ENCODE measurements at regions not wholly inside any gene's neighbourhood (a gene's known extent, or its start where the extent isn't known, plus 50 kb on each side); places are given as distances from the start of the nearest gene placed in this dataset.

GRCh38 chr18:3397786-3398185 is 52.2 kb upstream of the TGIF1 start:
- no peak overlapping the region for H3K4me2 ChIP-seq (ENCODE audit: low read depth, low read length)
- POLR2A ChIA-PET (ENCODE audit: unreplicated experiment) = no interaction called here
- no peak overlapping the region for H3K4me3 ChIP-seq (ENCODE audit: insufficient read depth, low read depth, low read length)
- H3K9me3 ChIP-seq (ENCODE audit: control insufficient read depth, insufficient read depth, low read length) = peaks cover 10% of the 10 kb centered on the region
- H4K5ac ChIP-seq (ENCODE audit: low read depth, low read length) = no peak overlapping the region
- H2BK5ac ChIP-seq (ENCODE audit: low read depth, low read length, poor library complexity, severe bottlenecking) = no peak overlapping the region
- H3K36me3 ChIP-seq (ENCODE audit: control insufficient read depth, insufficient read depth, low read length) = no peaks in the 10 kb centered on the region
- WGBS, 2 experiments (ENCODE audit: extremely low coverage in 2 of 2, insufficient read length in 1 of 2) = no CpG with 5 or more reads among the region's 2 CpGs
- ATAC-seq (ENCODE audit: low read depth) (no peak), DNase-seq (no peak)
- H2AK9ac ChIP-seq (replicated peaks; ENCODE audit: low read depth, low read length, poor library complexity) = no peak overlapping the region
- peaks cover 4% of the 10 kb centered on the region for H3K27me3 ChIP-seq (ENCODE audit: control insufficient read depth, insufficient read depth, low read length)
- no peak overlapping the region for H2BK120ac ChIP-seq (ENCODE audit: low read depth, low read length)
- H2BK20ac ChIP-seq (ENCODE audit: low read depth, low read length) = no peak overlapping the region
- H3K27ac ChIP-seq (ENCODE audit: insufficient read depth, low read length) = no peak overlapping the region
- H4K20me1 ChIP-seq (ENCODE audit: insufficient read depth, low read length) = no peaks in the 10 kb centered on the region
- no TSS peak for BruUV-seq (replicated peaks)
- in situ Hi-C loops (cut with MboI; ENCODE audit: low sequenced_read_pairs) (no loop called here), dilution Hi-C loops (cut with HindIII; ENCODE audit: low sequenced_read_pairs, unreplicated experiment) (no loop called here), intact Hi-C loops (cut with micrococcal nuclease) (no loop called here)
- no peak overlapping the region for H3K56ac ChIP-seq (ENCODE audit: extremely low read depth, insufficient read depth, low read length)
- H3K9ac ChIP-seq (ENCODE audit: low read depth, low read length) = no peak overlapping the region
- TF ChIP-seq MXI1 (IDR thresholded peaks at IDR 0.05; ENCODE audit: borderline replicate concordance, low read depth, low read length) (no peak), POLR2A (IDR thresholded peaks at IDR 0.05; ENCODE audit: low read depth, low read length) (no peak), MAZ (IDR thresholded peaks at IDR 0.05; ENCODE audit: borderline replicate concordance, low read depth, low read length) (no peak), SMC3 (IDR thresholded peaks at IDR 0.05; ENCODE audit: low read depth, low read length) (no peak), RAD21 (IDR thresholded peaks at IDR 0.05; ENCODE audit: low read length) (no peak), USF2 (IDR thresholded peaks at IDR 0.05; ENCODE audit: low read depth, low read length) (no peak), RFX5 (IDR thresholded peaks at IDR 0.05; ENCODE audit: low read depth, low read length) (no peak), BHLHE40 (IDR thresholded peaks at IDR 0.05; ENCODE audit: low read depth, low read length) (no peak), CHD1 (IDR thresholded peaks at IDR 0.05; ENCODE audit: low read depth, low read length) (no peak), MAFK (IDR thresholded peaks at IDR 0.05; ENCODE audit: low read depth, low read length) (no peak), NFE2L2 (IDR thresholded peaks at IDR 0.05; ENCODE audit: low read depth, low read length) (no peak), CTCF (conservative IDR thresholded peaks at IDR 0.05; ENCODE audit: low read depth, low read length) (no peak), RCOR1 (IDR thresholded peaks at IDR 0.05; ENCODE audit: insufficient replicate concordance, low read length) (no peak), CEBPB (IDR thresholded peaks at IDR 0.05; ENCODE audit: low read depth, low read length) (no peak), FOS (IDR thresholded peaks at IDR 0.05; ENCODE audit: low read depth, low read length) (no peak)
- TF ChIP-seq, protein P1, sequence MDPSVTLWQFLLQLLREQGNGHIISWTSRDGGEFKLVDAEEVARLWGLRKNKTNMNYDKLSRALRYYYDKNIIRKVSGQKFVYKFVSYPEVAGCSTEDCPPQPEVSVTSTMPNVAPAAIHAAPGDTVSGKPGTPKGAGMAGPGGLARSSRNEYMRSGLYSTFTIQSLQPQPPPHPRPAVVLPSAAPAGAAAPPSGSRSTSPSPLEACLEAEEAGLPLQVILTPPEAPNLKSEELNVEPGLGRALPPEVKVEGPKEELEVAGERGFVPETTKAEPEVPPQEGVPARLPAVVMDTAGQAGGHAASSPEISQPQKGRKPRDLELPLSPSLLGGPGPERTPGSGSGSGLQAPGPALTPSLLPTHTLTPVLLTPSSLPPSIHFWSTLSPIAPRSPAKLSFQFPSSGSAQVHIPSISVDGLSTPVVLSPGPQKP (IDR thresholded peaks at IDR 0.05; ENCODE audit: borderline replicate concordance, low read depth, low read length) = no peak
- CTCF ChIA-PET = no interaction called here
- no peaks in the 10 kb centered on the region for H3K9me1 ChIP-seq (ENCODE audit: insufficient read depth, low read length)
- H4K8ac ChIP-seq (ENCODE audit: low read depth in 2 of 2, low read length in 2 of 2) = no peak overlapping the region
- no peak overlapping the region for H3K23ac ChIP-seq (ENCODE audit: low read depth, low read length)
- no peak overlapping the region for H3K18ac ChIP-seq (ENCODE audit: low read depth, low read length)
- H2AFZ ChIP-seq (replicated peaks; ENCODE audit: low read length, poor library complexity) = no peak overlapping the region
- H3K14ac ChIP-seq (replicated peaks; ENCODE audit: low read depth, low read length) = no peak overlapping the region
- no peak overlapping the region for H3K4ac ChIP-seq (ENCODE audit: low read depth, low read length)
- H3K79me1 ChIP-seq (ENCODE audit: low read depth in 1 of 2, low read length in 2 of 2) = no peaks in the 10 kb centered on the region
- H2AK5ac ChIP-seq (ENCODE audit: low read depth, low read length) = no peak overlapping the region
- H2BK15ac ChIP-seq (ENCODE audit: low read depth, low read length) = no peak overlapping the region
- H3K4me1 ChIP-seq (ENCODE audit: control insufficient read depth, insufficient read depth, low read length) = no peaks in the 10 kb centered on the region
- no peak overlapping the region for H4K91ac ChIP-seq (ENCODE audit: insufficient read depth, low read depth, low read length)

Data from IMR-90 (cell line).